ENCODE measurements at regions not wholly inside any gene's neighbourhood (a gene's known extent, or its start where the extent isn't known, plus 50 kb on each side); places are given as distances from the start of the nearest gene placed in this dataset.
"Not testable (repeated sequence)": the region's sequence is repeated elsewhere in the genome, so short reads cannot be mapped to it uniquely, and the experiment has no call there.

- Mint-ChIP-seq H3K27ac (no peak overlapping the region), H3K36me3 (no peaks in the 10 kb centered on the region), H3K4me1 (peaks cover 7% of the 10 kb centered on the region)
These were observed 245.8 kb upstream of the RREB1 start for GRCh38 chr6:6861995-6862394.

GRCh38 chr6:6863970-6864639 lies 243.7 kb upstream of the RREB1 start:
- no peaks in the 10 kb centered on the region for H3K4me1 Mint-ChIP-seq
- H3K4me3 Mint-ChIP-seq: no peak overlapping the region
- H3K27ac Mint-ChIP-seq: no peak overlapping the region

More at GRCh38 chr6:6861995-6862394, 245.8 kb upstream of the RREB1 start:
- H3K4me3 Mint-ChIP-seq: no peak overlapping the region
- DNase-seq: no peak
- no peaks in the 10 kb centered on the region for H3K9me3 Mint-ChIP-seq
- H3K27me3 Mint-ChIP-seq: no peaks in the 10 kb centered on the region

GRCh38 chr6:6865611-6866010 lies 242.2 kb upstream of the RREB1 start:
- no peak overlapping the region for H3K27ac Mint-ChIP-seq
- no peak overlapping the region for H3K4me3 Mint-ChIP-seq
- H3K4me1 Mint-ChIP-seq: no peaks in the 10 kb centered on the region
- no peaks in the 10 kb centered on the region for H3K36me3 Mint-ChIP-seq
- H3K9me3 Mint-ChIP-seq: no peaks in the 10 kb centered on the region
- no peak for DNase-seq
- no peaks in the 10 kb centered on the region for H3K27me3 Mint-ChIP-seq

More at GRCh38 chr6:6863970-6864639, 243.7 kb upstream of the RREB1 start:
- Mint-ChIP-seq H3K36me3 (no peaks in the 10 kb centered on the region), H3K27me3 (no peaks in the 10 kb centered on the region), H3K9me3 (no peaks in the 10 kb centered on the region)
- no peak for DNase-seq

- no peak for DNase-seq
- H3K4me1 Mint-ChIP-seq: no peaks in the 10 kb centered on the region
- H3K4me3 Mint-ChIP-seq: no peak overlapping the region
- H3K36me3 Mint-ChIP-seq: no peaks in the 10 kb centered on the region
- H3K9me3 Mint-ChIP-seq: no peaks in the 10 kb centered on the region
- no peak overlapping the region for H3K27ac Mint-ChIP-seq
- H3K27me3 Mint-ChIP-seq: no peaks in the 10 kb centered on the region
These were observed 240.9 kb upstream of the RREB1 start for GRCh38 chr6:6866656-6867403.

GRCh38 chr6:6867404-6867799 lies 240.4 kb upstream of the RREB1 start:
- Mint-ChIP-seq H3K27ac (no peak overlapping the region), H3K36me3 (no peaks in the 10 kb centered on the region), H3K9me3 (no peaks in the 10 kb centered on the region), H3K4me1 (no peaks in the 10 kb centered on the region), H3K27me3 (no peaks in the 10 kb centered on the region), H3K4me3 (no peak overlapping the region)
- no peak for DNase-seq

DNA sequence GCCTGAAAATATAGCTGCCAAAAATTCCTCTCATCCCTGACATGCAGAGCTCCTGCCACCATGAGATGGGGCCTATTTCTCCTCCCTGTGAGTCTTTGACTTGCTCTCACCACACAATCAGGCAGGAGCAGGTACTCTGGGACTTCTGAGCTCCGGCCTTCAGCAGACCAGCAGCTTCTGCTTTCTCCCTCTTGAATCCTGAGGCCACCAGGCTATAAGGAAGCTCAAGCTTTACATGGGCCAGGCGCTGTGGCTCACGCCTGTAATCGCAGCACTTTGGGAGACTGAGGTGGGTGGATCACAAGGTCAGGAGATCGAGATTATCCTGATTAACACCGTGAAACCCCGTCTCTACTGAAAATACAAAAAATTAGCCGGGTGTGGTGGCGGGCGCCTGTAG lies 238.7 kb upstream of the RREB1 start:
- no peak overlapping the region for H3K27ac Mint-ChIP-seq
- no peaks in the 10 kb centered on the region for H3K27me3 Mint-ChIP-seq
- H3K9me3 Mint-ChIP-seq: no peaks in the 10 kb centered on the region
- H3K4me1 Mint-ChIP-seq: peaks cover 5% of the 10 kb centered on the region
- H3K4me3 Mint-ChIP-seq: no peak overlapping the region
- no peaks in the 10 kb centered on the region for H3K36me3 Mint-ChIP-seq
- no peak for DNase-seq

DNA sequence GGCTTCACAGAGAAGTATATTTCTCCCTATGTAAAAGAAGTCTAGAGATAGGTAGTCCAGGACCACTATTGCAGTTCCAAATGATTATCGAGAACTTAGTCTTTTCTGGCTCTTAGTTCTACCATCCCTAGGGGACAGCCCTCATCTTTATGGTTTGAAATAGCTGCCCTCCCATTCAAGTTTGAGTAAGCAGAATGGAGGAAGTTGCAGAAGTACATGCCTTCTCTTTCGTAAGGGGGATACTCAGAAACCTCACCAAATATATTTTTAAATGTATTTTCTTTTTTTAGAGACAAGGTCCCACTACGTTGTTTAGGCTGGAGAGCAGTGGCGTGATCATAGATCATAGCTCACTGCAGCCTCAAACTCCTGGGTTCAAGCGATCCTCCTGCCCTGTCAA lies 236.8 kb upstream of the RREB1 start:
- no peak overlapping the region for H3K27ac Mint-ChIP-seq
- no peaks in the 10 kb centered on the region for H3K9me3 Mint-ChIP-seq
- no peaks in the 10 kb centered on the region for H3K36me3 Mint-ChIP-seq
- peaks cover under 1% of the 10 kb centered on the region for H3K27me3 Mint-ChIP-seq
- no peak for DNase-seq
- peaks cover 5% of the 10 kb centered on the region for H3K4me1 Mint-ChIP-seq
- H3K4me3 Mint-ChIP-seq: no peak overlapping the region

- H3K27me3 Mint-ChIP-seq: peaks cover 3% of the 10 kb centered on the region
- H3K9me3 Mint-ChIP-seq: no peaks in the 10 kb centered on the region
- peaks cover 5% of the 10 kb centered on the region for H3K4me1 Mint-ChIP-seq
- no peaks in the 10 kb centered on the region for H3K36me3 Mint-ChIP-seq
- no peak overlapping the region for H3K4me3 Mint-ChIP-seq
- no peak overlapping the region for H3K27ac Mint-ChIP-seq
- no peak for DNase-seq
These were observed 235.1 kb upstream of the RREB1 start for GRCh38 chr6:6872459-6873344.

DNA sequence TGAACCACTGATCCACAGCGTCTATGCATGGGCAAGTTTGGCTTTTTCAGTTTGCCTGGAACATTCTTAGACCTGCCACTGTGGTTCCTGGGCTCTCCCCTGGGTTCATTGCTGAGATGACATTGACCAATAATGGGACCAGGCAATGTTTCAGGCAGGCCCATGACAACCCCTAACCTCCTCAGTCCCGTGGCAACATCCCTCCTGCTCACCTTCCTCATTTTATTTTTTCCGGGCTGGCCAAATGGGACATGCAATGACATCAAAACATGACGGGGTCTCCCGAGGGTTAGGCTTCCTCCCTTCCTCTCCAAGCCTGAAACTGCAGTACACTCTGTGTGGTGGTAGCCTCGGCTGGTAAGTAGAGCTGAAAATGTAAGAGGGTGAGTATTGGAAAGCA lies 234.0 kb upstream of the RREB1 start:
- H3K36me3 Mint-ChIP-seq: no peaks in the 10 kb centered on the region
- no peak overlapping the region for H3K4me3 Mint-ChIP-seq
- peaks cover 3% of the 10 kb centered on the region for H3K27me3 Mint-ChIP-seq
- no peak for DNase-seq
- no peaks in the 10 kb centered on the region for H3K9me3 Mint-ChIP-seq
- H3K27ac Mint-ChIP-seq: no peak overlapping the region
- H3K4me1 Mint-ChIP-seq: peaks cover 5% of the 10 kb centered on the region

DNA sequence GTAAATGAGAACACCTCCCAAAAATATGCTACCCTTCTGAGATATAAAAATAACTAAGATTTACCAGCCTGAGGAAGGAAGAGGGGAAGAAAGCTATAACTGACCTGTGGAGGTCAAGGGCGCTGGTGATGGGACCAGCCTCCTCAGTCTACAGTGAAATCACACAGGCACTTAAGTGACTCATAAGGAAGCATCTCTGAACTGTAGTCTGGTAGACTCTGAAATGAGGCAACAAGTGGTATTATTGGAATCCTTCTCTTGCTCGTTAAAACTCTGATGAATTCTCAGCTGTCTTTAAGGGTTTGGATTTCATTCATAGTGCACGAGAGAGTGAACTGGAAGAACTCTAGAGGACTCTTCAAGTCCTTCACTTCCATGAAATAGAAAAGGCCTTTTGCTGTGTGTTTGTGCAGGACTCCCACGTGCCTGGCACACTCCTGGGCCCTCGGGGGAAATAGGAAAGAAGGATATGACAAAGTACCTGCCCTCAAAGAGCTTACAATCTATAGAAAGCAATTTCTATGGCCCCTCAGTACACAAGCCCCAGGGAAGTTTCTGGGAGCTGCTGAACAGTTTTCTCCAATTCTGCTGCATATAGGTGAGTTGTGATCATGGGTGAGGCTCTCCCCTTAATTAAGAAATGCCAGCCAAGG lies 231.8 kb upstream of the RREB1 start:
- Mint-ChIP-seq H3K4me1 (peaks cover 12% of the 10 kb centered on the region), H3K36me3 (no peaks in the 10 kb centered on the region), H3K9me3 (no peaks in the 10 kb centered on the region), H3K4me3 (no peak overlapping the region), H3K27ac (no peak overlapping the region), H3K27me3 (peaks cover 3% of the 10 kb centered on the region)
- DNase-seq: no peak

DNA sequence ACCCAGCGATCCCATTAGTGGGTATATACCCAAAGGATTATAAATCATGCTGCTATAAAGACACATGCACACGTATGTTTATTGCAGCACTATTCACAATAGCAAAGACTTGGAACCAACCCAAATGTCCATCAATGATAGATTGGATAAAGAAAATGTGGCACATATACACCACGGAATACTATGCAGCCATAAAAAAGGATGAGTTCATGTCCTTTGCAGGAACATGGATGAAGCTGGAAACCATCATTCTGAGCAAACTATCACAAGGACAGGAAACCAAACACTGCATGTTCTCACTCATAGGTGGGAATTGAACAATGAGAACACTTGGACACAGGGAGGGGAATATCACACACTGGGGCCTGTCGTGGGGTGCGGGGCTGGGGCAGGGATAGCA lies 230.0 kb upstream of the RREB1 start:
- not testable (repeated sequence) for H3K9me3 Mint-ChIP-seq, H3K4me3 Mint-ChIP-seq, H3K36me3 Mint-ChIP-seq, DNase-seq, H3K27me3 Mint-ChIP-seq, H3K27ac Mint-ChIP-seq
- peaks cover 12% of the 10 kb centered on the region for H3K4me1 Mint-ChIP-seq

- Mint-ChIP-seq H3K4me1 (peaks cover 8% of the 10 kb centered on the region), H3K27ac (no peak overlapping the region), H3K27me3 (peaks cover 3% of the 10 kb centered on the region), H3K4me3 (no peak overlapping the region), H3K9me3 (no peaks in the 10 kb centered on the region), H3K36me3 (no peaks in the 10 kb centered on the region)
- DNase-seq: no peak
These were observed 228.7 kb upstream of the RREB1 start for GRCh38 chr6:6878887-6879585.

DNA sequence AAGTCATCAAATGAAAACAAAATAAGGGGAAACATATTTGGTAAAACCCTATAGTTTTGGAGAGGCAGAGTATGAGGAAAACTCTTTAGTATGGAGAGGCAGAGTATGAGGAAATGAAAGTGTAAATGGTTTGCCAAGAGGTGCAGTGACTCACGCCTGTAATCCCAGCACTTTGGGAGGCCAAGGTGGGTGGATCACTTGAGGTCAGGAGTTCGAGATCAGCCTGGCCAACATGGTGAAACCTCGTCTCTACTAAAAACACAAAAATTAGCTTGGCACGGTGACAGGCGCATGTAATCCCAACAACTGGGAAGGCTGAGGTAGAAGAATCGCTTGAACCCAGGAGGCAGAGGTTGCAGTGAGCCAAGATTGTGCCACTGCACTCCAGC lies 228.2 kb upstream of the RREB1 start:
- H3K4me1 Mint-ChIP-seq, H3K4me3 Mint-ChIP-seq, H3K27me3 Mint-ChIP-seq: not testable (repeated sequence)

GRCh38 chr6:6880745-6881437 lies 226.9 kb upstream of the RREB1 start:
- peaks cover 8% of the 10 kb centered on the region for H3K4me1 Mint-ChIP-seq
- no peak overlapping the region for H3K27ac Mint-ChIP-seq
- no peaks in the 10 kb centered on the region for H3K36me3 Mint-ChIP-seq
- H3K27me3 Mint-ChIP-seq: peaks cover 2% of the 10 kb centered on the region
- H3K4me3 Mint-ChIP-seq: no peak overlapping the region
- no peaks in the 10 kb centered on the region for H3K9me3 Mint-ChIP-seq
- DNase-seq: no peak

More for the DNA sequence above, 228.2 kb upstream of the RREB1 start:
- H3K36me3 Mint-ChIP-seq, H3K9me3 Mint-ChIP-seq, DNase-seq, H3K27ac Mint-ChIP-seq: not testable (repeated sequence)
